Sigmoid colon (tissue), 6 donors: ENCODE measurements at regions not wholly inside any gene's neighbourhood (a gene's known extent, or its start where the extent isn't known, plus 50 kb on each side); places are given as distances from the start of the nearest gene placed in this dataset.

Source experiments
- DNase-seq: peaks from one replicate; pipeline ENCODE4 v3.0.0-alpha.2; 2019
- H3K27ac ChIP-seq, 4 donors: fragments of 200-600 bp; sonication (generic); one replicate each; pipeline ENCODE4 v1.5.1; 2016 to 2019; ENCODE audit warnings: mild to moderate bottlenecking in 1 of 4
- H3K27me3 ChIP-seq, 3 donors: fragments of 200-600 bp; sonication (generic); one replicate each; pipeline ENCODE4 v1.5.1; 2019; ENCODE audit warnings: mild to moderate bottlenecking in 1 of 3
- H3K36me3 ChIP-seq, 4 donors: fragments of 200-600 bp; sonication (generic); one replicate each; pipeline ENCODE4 v1.5.1; 2016 to 2019
- H3K4me1 ChIP-seq, 4 donors: fragments of 200-600 bp; sonication (generic); one replicate each; pipeline ENCODE4 v1.5.1; 2017 to 2019
- H3K4me3 ChIP-seq, 4 donors: fragments of 200-600 bp; sonication (generic); one replicate each; pipeline ENCODE4 v1.5.1; 2017 to 2019; ENCODE audit warnings: mild to moderate bottlenecking in 2 of 4, moderate library complexity in 1 of 4
- H3K9me3 ChIP-seq, 4 donors: fragments of 200-600 bp in 3 of 4; sonication (generic) in 3 of 4; one replicate each; pipeline versions ENCODE4 v1.5.1 to v1.6.1; 2013 to 2019
- CTCF ChIP-seq, 4 experiments: fragments of 450-650 bp in 3 of 4; fragments of 200-600 bp in 1 of 4; IDR thresholded peaks; one replicate each; pipeline ENCODE4 v1.5.1; 2016 to 2019; ENCODE audit warnings: antibody characterized with exemption in 4 of 4, mild to moderate bottlenecking in 3 of 4, moderate library complexity in 2 of 4
- EP300 ChIP-seq, 4 donors: sonication (generic); formaldehyde crosslinking; IDR thresholded peaks; one replicate each; pipeline ENCODE4 v1.6.1; 2017; ENCODE audit warnings: antibody characterized with exemption in 4 of 4
- POLR2A ChIP-seq, 2 donors: fragments of 450-650 bp; IDR thresholded peaks; one replicate each; pipeline ENCODE4 v1.6.1; 2016; ENCODE audit warnings: antibody characterized with exemption in 2 of 2, mild to moderate bottlenecking in 2 of 2, moderate library complexity in 2 of 2
- POLR2AphosphoS5 ChIP-seq, 4 donors: sonication (generic); formaldehyde crosslinking; IDR thresholded peaks; one replicate each; pipeline ENCODE4 v1.6.1; 2017; ENCODE audit warnings: antibody characterized with exemption in 4 of 4
- WGBS, 2 donors: extraction: QIAGEN DNeasy Blood & Tissue Kit; methylation state at CpG; one replicate each; pipeline ENCODE4 v1.1.7; 2013; 5-methylcytosine and 5-hydroxymethylcytosine counted together
- intact Hi-C: fragments of 100-400 bp; cut with DNase I; formaldehyde crosslinking; loops from one replicate; pipeline ENCODE4 v1.15.1; 2023
- donor health status: healthy with polysubstance abuse.
- donor health status: healthy.

- no peak for DNase-seq
- TF ChIP-seq EP300 (IDR thresholded peaks at IDR 0.05) (no peak), POLR2A (IDR thresholded peaks at IDR 0.05) (no peak), CTCF (IDR thresholded peaks at IDR 0.05) (no peak), POLR2AphosphoS5 (IDR thresholded peaks at IDR 0.05) (no peak)
- Histone ChIP-seq H3K9me3 (no peaks in the 10 kb centered on the region), H3K4me3 (no peak overlapping the region), H3K27ac (no peak overlapping the region), H3K4me1 (no peaks in the 10 kb centered on the region), H3K36me3 (no peaks in the 10 kb centered on the region), H3K27me3 (no peaks in the 10 kb centered on the region)
- WGBS, 2 donors, result 77 to 81% methylated on average over 4 of the region's 4 CpGs
- intact Hi-C loops, result no loop called here
Observed at GRCh38 chr18:11327391-11328009, 178.1 kb upstream of the PIEZO2 start.

GRCh38 chr18:11324956-11325882, 175.8 kb upstream of the PIEZO2 start:
- no peaks in the 10 kb centered on the region for H3K9me3 ChIP-seq
- DNase-seq, result no peak
- no peak overlapping the region for H3K4me3 ChIP-seq
- H3K36me3 ChIP-seq, result no peaks in the 10 kb centered on the region
- 54 to 58% methylated on average over 4 of the region's 4 CpGs for WGBS, 2 donors
- intact Hi-C loops, result no loop called here
- no peaks in the 10 kb centered on the region for H3K27me3 ChIP-seq
- H3K4me1 ChIP-seq, result no peaks in the 10 kb centered on the region
- TF ChIP-seq POLR2AphosphoS5 (IDR thresholded peaks at IDR 0.05), result no peak
- no peak for TF ChIP-seq EP300 (IDR thresholded peaks at IDR 0.05)
- TF ChIP-seq POLR2A (IDR thresholded peaks at IDR 0.05), result no peak
- TF ChIP-seq CTCF (IDR thresholded peaks at IDR 0.05), result no peak
- H3K27ac ChIP-seq, result no peak overlapping the region

GRCh38 chr18:11324510-11324909, 175.1 kb upstream of the PIEZO2 start:
- intact Hi-C loops, result no loop called here
- H3K27me3 ChIP-seq, result no peaks in the 10 kb centered on the region
- WGBS, 2 donors, result 9 to 50% methylated on average over 2 of the region's 2 CpGs
- no peak overlapping the region for H3K4me3 ChIP-seq
- DNase-seq, result no peak
- no peak overlapping the region for H3K27ac ChIP-seq
- H3K9me3 ChIP-seq, result no peaks in the 10 kb centered on the region
- H3K36me3 ChIP-seq, result no peaks in the 10 kb centered on the region
- H3K4me1 ChIP-seq, result no peaks in the 10 kb centered on the region
- TF ChIP-seq EP300 (IDR thresholded peaks at IDR 0.05) (no peak), POLR2A (IDR thresholded peaks at IDR 0.05) (no peak)

GRCh38 chr18:11323359-11323819, 174.0 kb upstream of the PIEZO2 start:
- no peaks in the 10 kb centered on the region for H3K4me1 ChIP-seq
- intact Hi-C loops, result no loop called here
- no peak overlapping the region for H3K27ac ChIP-seq
- H3K9me3 ChIP-seq, result no peaks in the 10 kb centered on the region
- DNase-seq, result no peak
- TF ChIP-seq POLR2A (IDR thresholded peaks at IDR 0.05), result no peak
- TF ChIP-seq EP300 (IDR thresholded peaks at IDR 0.05), result no peak
- TF ChIP-seq CTCF (IDR thresholded peaks at IDR 0.05), result no peak
- no peak for TF ChIP-seq POLR2AphosphoS5 (IDR thresholded peaks at IDR 0.05)
- no peaks in the 10 kb centered on the region for H3K36me3 ChIP-seq
- no peaks in the 10 kb centered on the region for H3K27me3 ChIP-seq
- WGBS, 2 donors, result 53 to 71% methylated on average over 11 of the region's 11 CpGs
- no peak overlapping the region for H3K4me3 ChIP-seq

- Histone ChIP-seq H3K4me1 (no peaks in the 10 kb centered on the region), H3K27ac (no peak overlapping the region), H3K4me3 (no peak overlapping the region), H3K27me3 (no peaks in the 10 kb centered on the region), H3K9me3 (no peaks in the 10 kb centered on the region), H3K36me3 (no peaks in the 10 kb centered on the region)
- DNase-seq, result no peak
- intact Hi-C loops, result no loop called here
- TF ChIP-seq POLR2AphosphoS5 (IDR thresholded peaks at IDR 0.05) (no peak), CTCF (IDR thresholded peaks at IDR 0.05) (no peak), POLR2A (IDR thresholded peaks at IDR 0.05) (no peak), EP300 (IDR thresholded peaks at IDR 0.05) (no peak)
- 67 to 81% methylated on average over 7 of the region's 7 CpGs for WGBS, 2 donors
Observed at GRCh38 chr18:11322716-11323115, 173.3 kb upstream of the PIEZO2 start.
